Keratinocyte (primary cell): ENCODE measurements at regions not wholly inside any gene's neighbourhood (a gene's known extent, or its start where the extent isn't known, plus 50 kb on each side); places are given as distances from the start of the nearest gene placed in this dataset.

ENCODE experiments used
- DNase-seq: peaks from one replicate; pipeline ENCODE4 v3.0.0-alpha.2; 2011; ENCODE audit warnings: low read depth, missing footprints, low spot score
- FAIRE-seq: peaks from 2 replicates; lab custom pipeline; 2011; peaks lifted over from hg19 to GRCh38; lab: Jason Lieb, UNC
- H2AFZ ChIP-seq: 2 replicates; pipeline ENCODE4 v1.6.0; 2012; ENCODE audit warnings: low read length, control low read depth, inconsistent platforms; ENCODE audit not compliant: control insufficient read depth
- H3K27ac ChIP-seq: 2 replicates; pipeline ENCODE4 v1.5.1; 2011; ENCODE audit warnings: low read length; ENCODE audit not compliant: control insufficient read depth, insufficient read depth
- H3K27me3 ChIP-seq: 3 replicates; pipeline ENCODE4 v1.6.0; 2011; ENCODE audit warnings: low read length; ENCODE audit not compliant: control insufficient read depth, insufficient read depth; ENCODE audit errors: extremely low read depth
- H3K36me3 ChIP-seq, 2 experiments: 2 replicates in 1 of 2; 3 replicates in 1 of 2; pipeline ENCODE4 v1.5.1; 2011; ENCODE audit warnings: low read length in 2 of 2, mild to moderate bottlenecking in 1 of 2; ENCODE audit not compliant: control insufficient read depth in 2 of 2, insufficient read depth in 2 of 2; ENCODE audit errors: extremely low read depth in 1 of 2
- H3K4me1 ChIP-seq: 3 replicates; pipeline ENCODE4 v1.5.1; 2011; ENCODE audit warnings: low read length; ENCODE audit not compliant: control insufficient read depth, insufficient read depth; ENCODE audit errors: extremely low read depth
- H3K4me2 ChIP-seq: 3 replicates; pipeline ENCODE4 v1.6.0; 2011; ENCODE audit warnings: low read depth, low read length; ENCODE audit not compliant: control insufficient read depth, insufficient read depth; ENCODE audit errors: extremely low read depth
- H3K4me3 ChIP-seq, 3 experiments: fragments of 200-600 bp in 1 of 3; sonication (generic) in 1 of 3; 2 replicates in 2 of 3; 3 replicates in 1 of 3; pipeline ENCODE4 v1.5.1; 2011 to 2016; ENCODE audit warnings: low read length in 3 of 3, mild to moderate bottlenecking in 3 of 3, control low read depth in 2 of 3, inconsistent platforms in 1 of 3, low read depth in 1 of 3, mixed read lengths in 1 of 3, mixed run types in 1 of 3, moderate library complexity in 1 of 3; ENCODE audit not compliant: control insufficient read depth in 2 of 3, insufficient read depth in 2 of 3; ENCODE audit errors: extremely low read depth in 1 of 3
- H3K79me2 ChIP-seq: 2 replicates; pipeline ENCODE4 v1.6.0; 2012; ENCODE audit warnings: low read length; ENCODE audit not compliant: control insufficient read depth, insufficient read depth
- H3K9ac ChIP-seq: 3 replicates; pipeline ENCODE4 v1.6.0; 2011; ENCODE audit warnings: low read length; ENCODE audit not compliant: control insufficient read depth, insufficient read depth; ENCODE audit errors: extremely low read depth
- H3K9me1 ChIP-seq: 3 replicates; pipeline ENCODE4 v1.6.0; 2011; ENCODE audit warnings: low read length; ENCODE audit not compliant: control insufficient read depth, insufficient read depth; ENCODE audit errors: extremely low read depth
- H3K9me3 ChIP-seq: 2 replicates; pipeline ENCODE4 v1.5.1; 2012; ENCODE audit warnings: low read depth, low read length; ENCODE audit not compliant: control insufficient read depth
- H4K20me1 ChIP-seq: 3 replicates; pipeline ENCODE4 v1.6.0; 2011; ENCODE audit warnings: low read length; ENCODE audit not compliant: control insufficient read depth, insufficient read depth; ENCODE audit errors: extremely low read depth
- CTCF ChIP-seq, 3 experiments: IDR thresholded peaks in 1 of 3; conservative IDR thresholded peaks in 1 of 3; optimal IDR thresholded peaks in 1 of 3; 2 replicates in 2 of 3; 3 replicates in 1 of 3; pipeline versions ENCODE3 to v1.5.1; 2011; ENCODE audit warnings: low read length in 3 of 3, mild to moderate bottlenecking in 3 of 3, moderate library complexity in 2 of 3, control low read depth in 1 of 3, inconsistent platforms in 1 of 3; ENCODE audit not compliant: insufficient read depth in 2 of 3; ENCODE audit errors: extremely low read depth in 1 of 3
- EZH2 ChIP-seq: IDR thresholded peaks from one replicate; pipeline ENCODE4 v1.6.1; 2012; ENCODE audit warnings: inconsistent platforms, mild to moderate bottlenecking, low read length, moderate library complexity
- dilution Hi-C: fragments of 300-500 bp; cut with MboI; formaldehyde crosslinking; loops from one replicate; pipeline ENCODE4 v1.7.0; 2020; ENCODE audit warnings: low sequenced_read_pairs; ENCODE audit not compliant: extremely low pct_ligation_motif_present

GRCh38 chr4:22587253-22587652 lies 71.4 kb upstream of the ADGRA3 start:
- TF ChIP-seq EZH2: no peak
- TF ChIP-seq CTCF (optimal IDR thresholded peaks at IDR 0.05 in 1 of 3, IDR thresholded peaks at IDR 0.05 in 1 of 3, conservative IDR thresholded peaks at IDR 0.05 in 1 of 3; ENCODE audit: extremely low read depth in 1 of 3, insufficient read depth in 2 of 3, low read length in 3 of 3): no peak
- Histone ChIP-seq H3K4me1 (no peaks in the 10 kb centered on the region), H4K20me1 (no peaks in the 10 kb centered on the region), H3K9ac (no peak overlapping the region), H3K79me2 (no peaks in the 10 kb centered on the region), H3K27me3 (no peaks in the 10 kb centered on the region), H3K36me3 (no peaks in the 10 kb centered on the region), H2AFZ (no peak overlapping the region), H3K27ac (no peak overlapping the region), H3K4me3 (no peak overlapping the region), H3K4me2 (no peak overlapping the region), H3K9me3 (no peaks in the 10 kb centered on the region), H3K9me1 (no peaks in the 10 kb centered on the region)
- dilution Hi-C loops: no loop called here
- FAIRE-seq: no peak
- no peak for DNase-seq

DNA sequence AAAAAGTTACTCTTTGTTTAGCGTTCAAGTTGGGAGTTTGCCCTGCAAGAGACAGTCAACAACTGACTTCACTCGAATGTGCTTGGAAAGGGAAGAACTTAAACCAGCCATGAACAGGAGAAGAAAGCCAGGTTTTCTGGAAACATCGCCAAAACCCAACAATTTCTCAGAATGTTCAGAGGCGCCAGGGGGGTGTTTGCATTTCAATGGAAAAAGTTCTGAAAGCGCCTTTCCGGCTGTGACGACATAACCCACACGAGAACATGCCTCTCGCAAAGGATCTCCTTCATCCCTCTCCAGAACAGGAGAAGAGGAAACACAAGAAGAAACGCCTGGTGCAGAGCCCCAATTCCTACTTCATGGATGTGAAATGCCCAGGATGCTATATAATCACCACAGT lies 78.1 kb upstream of the ADGRA3 start:
- H4K20me1 ChIP-seq: no peaks in the 10 kb centered on the region
- H2AFZ ChIP-seq: no peak overlapping the region
- no peak for DNase-seq
- dilution Hi-C loops: no loop called here
- H3K36me3 ChIP-seq: no peaks in the 10 kb centered on the region
- H3K9ac ChIP-seq: no peak overlapping the region
- H3K4me2 ChIP-seq: no peak overlapping the region
- H3K27ac ChIP-seq: no peak overlapping the region
- no peak overlapping the region for H3K4me3 ChIP-seq
- H3K4me1 ChIP-seq: no peaks in the 10 kb centered on the region
- TF ChIP-seq EZH2 (no peak), CTCF (optimal IDR thresholded peaks at IDR 0.05 in 1 of 3, IDR thresholded peaks at IDR 0.05 in 1 of 3, conservative IDR thresholded peaks at IDR 0.05 in 1 of 3; ENCODE audit: extremely low read depth in 1 of 3, insufficient read depth in 2 of 3, low read length in 3 of 3) (no peak)
- H3K9me1 ChIP-seq: no peaks in the 10 kb centered on the region
- H3K79me2 ChIP-seq: no peaks in the 10 kb centered on the region
- H3K27me3 ChIP-seq: no peaks in the 10 kb centered on the region
- no peaks in the 10 kb centered on the region for H3K9me3 ChIP-seq
- no peak for FAIRE-seq
